ENCODE measurements at regions not wholly inside any gene's neighbourhood (a gene's known extent, or its start where the extent isn't known, plus 50 kb on each side); places are given as distances from the start of the nearest gene placed in this dataset.

GRCh38 chr2:60603533-60604190 is 50.2 kb upstream of the BCL11A start:
- no peaks in the 10 kb centered on the region for H3K27me3 ChIP-seq
- TF ChIP-seq EP300 (IDR thresholded peaks at IDR 0.05) (no peak), CTCF (IDR thresholded peaks at IDR 0.05) (no peak), POLR2A (IDR thresholded peaks at IDR 0.05) (no peak)
- H3K4me3 ChIP-seq: no peak overlapping the region
- peaks cover 0 to 10% (median 0%) of the 10 kb centered on the region in 4 donors for H3K4me1 ChIP-seq
- no peak for DNase-seq (ENCODE audit: low spot score in 2 of 2)
- WGBS, 2 donors: 36 to 53% methylated on average over 6 of the region's 6 CpGs
- H3K9me3 ChIP-seq: peaks cover 0 to 13% (median 0%) of the 10 kb centered on the region in 4 donors
- H3K27ac ChIP-seq: no peak overlapping the region
- H3K36me3 ChIP-seq: no peaks in the 10 kb centered on the region

GRCh38 chr2:60604486-60605064 is 51.1 kb upstream of the BCL11A start:
- TF ChIP-seq POLR2A (IDR thresholded peaks at IDR 0.05) (no peak), EP300 (IDR thresholded peaks at IDR 0.05) (no peak), CTCF (IDR thresholded peaks at IDR 0.05) (no peak)
- peaks cover 0 to 10% (median 0%) of the 10 kb centered on the region in 4 donors for H3K4me1 ChIP-seq
- 87 to 90% methylated on average over 2 of the region's 2 CpGs for WGBS, 2 donors
- H3K9me3 ChIP-seq: peaks cover 0 to 13% (median 0%) of the 10 kb centered on the region in 4 donors
- DNase-seq (ENCODE audit: low spot score in 2 of 2): no peak
- no peaks in the 10 kb centered on the region for H3K27me3 ChIP-seq
- H3K27ac ChIP-seq: no peak overlapping the region
- no peak overlapping the region for H3K4me3 ChIP-seq
- H3K36me3 ChIP-seq: no peaks in the 10 kb centered on the region

GRCh38 chr2:60605866-60606265 is 52.4 kb upstream of the BCL11A start:
- Histone ChIP-seq H3K4me1 (peaks cover 0 to 10% (median 0%) of the 10 kb centered on the region in 4 donors), H3K4me3 (no peak overlapping the region), H3K9me3 (peaks cover 0 to 7% (median 0%) of the 10 kb centered on the region in 4 donors), H3K27me3 (no peaks in the 10 kb centered on the region), H3K36me3 (no peaks in the 10 kb centered on the region), H3K27ac (no peak overlapping the region)
- 91 to 92% methylated on average over 4 of the region's 4 CpGs for WGBS, 2 donors
- TF ChIP-seq EP300 (IDR thresholded peaks at IDR 0.05): no peak
- TF ChIP-seq POLR2A (IDR thresholded peaks at IDR 0.05): no peak
- TF ChIP-seq CTCF (IDR thresholded peaks at IDR 0.05): no peak
- DNase-seq (ENCODE audit: low spot score in 2 of 2): no peak

- H3K4me3 ChIP-seq: no peak overlapping the region
- WGBS, 2 donors: 19 to 29% methylated on average over 3 of the region's 3 CpGs
- TF ChIP-seq CTCF (IDR thresholded peaks at IDR 0.05) (no peak), EP300 (IDR thresholded peaks at IDR 0.05) (no peak)
Measured at GRCh38 chr2:60608679-60609078, 55.2 kb upstream of the BCL11A start.

GRCh38 chr2:60612033-60612432 is 58.6 kb upstream of the BCL11A start:
- H3K4me3 ChIP-seq: no peak overlapping the region
- no peaks in the 10 kb centered on the region for H3K27me3 ChIP-seq
- H3K9me3 ChIP-seq: no peaks in the 10 kb centered on the region
- DNase-seq (ENCODE audit: low spot score in 2 of 2): no peak
- 63 to 77% methylated on average over 3 of the region's 3 CpGs for WGBS, 2 donors
- no peaks in the 10 kb centered on the region for H3K4me1 ChIP-seq
- H3K36me3 ChIP-seq: no peaks in the 10 kb centered on the region
- no peak overlapping the region for H3K27ac ChIP-seq
- TF ChIP-seq CTCF (IDR thresholded peaks at IDR 0.05) (no peak), POLR2A (IDR thresholded peaks at IDR 0.05) (no peak), EP300 (IDR thresholded peaks at IDR 0.05) (no peak)

More at GRCh38 chr2:60608679-60609078, 55.2 kb upstream of the BCL11A start:
- Histone ChIP-seq H3K9me3 (no peaks in the 10 kb centered on the region), H3K4me1 (peaks cover 0 to under 1% (median 0%) of the 10 kb centered on the region in 4 donors), H3K27ac (no peak overlapping the region), H3K27me3 (no peaks in the 10 kb centered on the region), H3K36me3 (no peaks in the 10 kb centered on the region)
- no peak for DNase-seq (ENCODE audit: low spot score in 2 of 2)

All from tibial nerve (tissue), 4 donors.